ENCODE measurements at regions not wholly inside any gene's neighbourhood (a gene's known extent, or its start where the extent isn't known, plus 50 kb on each side); places are given as distances from the start of the nearest gene placed in this dataset.

DNA sequence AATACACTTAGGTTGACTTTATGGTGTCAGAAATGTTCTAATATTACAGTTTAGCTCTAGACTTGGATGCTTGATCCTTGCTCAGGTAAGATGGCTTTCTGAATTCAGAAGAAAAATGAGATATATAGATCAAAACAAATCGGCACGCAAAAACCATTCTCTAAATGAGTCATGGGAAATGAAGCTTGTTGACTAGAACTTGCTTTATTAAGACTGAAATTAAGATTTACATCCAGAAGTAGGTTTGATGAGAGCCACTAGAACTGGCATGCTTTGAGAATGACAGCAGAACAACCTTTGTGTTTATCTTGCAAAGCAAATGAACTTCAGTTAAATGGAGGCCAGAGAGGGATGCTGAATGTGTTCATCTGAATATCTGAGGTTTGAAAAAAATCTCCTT, 304.9 kb upstream of the KLF3 start:
- Histone ChIP-seq H3K27me3 (no peaks in the 10 kb centered on the region), H3K4me1 (no peaks in the 10 kb centered on the region), H3K9ac (no peak overlapping the region), H3K36me3 (no peaks in the 10 kb centered on the region), H3K27ac (no peak overlapping the region), H3K9me3 (replicated peaks in 1 of 11) (peaks cover 0 to 10% (median 8%) of the 10 kb centered on the region in 11 experiments; a peak in 13 of 22 replicates), H4K20me1 (no peaks in the 10 kb centered on the region), H3K4me2 (no peak overlapping the region), H3K4me3 (no peak overlapping the region)
- no peak for TF ChIP-seq Cebpa-rat (IDR thresholded peaks at IDR 0.05)

DNA sequence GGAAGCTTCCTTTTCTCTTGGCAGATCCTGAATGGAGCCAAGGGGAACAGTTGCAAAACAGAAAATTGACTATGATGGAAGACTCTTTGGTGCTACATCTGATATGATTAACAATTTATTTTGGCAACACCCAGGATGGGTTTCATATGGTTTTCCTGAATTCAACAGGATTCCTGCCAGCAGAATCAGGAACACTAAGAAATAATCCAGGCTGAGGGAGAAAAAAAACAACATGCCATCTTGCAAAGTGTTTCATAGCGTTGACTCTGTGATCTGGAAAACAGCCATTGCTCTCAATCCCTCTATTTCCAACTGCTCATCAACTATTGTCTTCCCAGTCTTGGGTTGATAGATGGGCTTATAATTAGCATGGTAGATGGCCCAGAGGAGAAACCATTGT, 303.8 kb upstream of the KLF3 start:
- Histone ChIP-seq H3K4me3 (no peak overlapping the region), H3K27me3 (no peaks in the 10 kb centered on the region), H3K36me3 (no peaks in the 10 kb centered on the region), H3K4me2 (no peak overlapping the region), H3K4me1 (no peaks in the 10 kb centered on the region), H4K20me1 (no peaks in the 10 kb centered on the region), H3K27ac (no peak overlapping the region), H3K9ac (no peak overlapping the region), H3K9me3 (replicated peaks in 1 of 11) (0 out of 22 replicates have a peak, but pooled peaks cover 0 to under 1% (median 0%) of the 10 kb centered on the region in 11 experiments)
- no peak for TF ChIP-seq Cebpa-rat (IDR thresholded peaks at IDR 0.05)

DNA sequence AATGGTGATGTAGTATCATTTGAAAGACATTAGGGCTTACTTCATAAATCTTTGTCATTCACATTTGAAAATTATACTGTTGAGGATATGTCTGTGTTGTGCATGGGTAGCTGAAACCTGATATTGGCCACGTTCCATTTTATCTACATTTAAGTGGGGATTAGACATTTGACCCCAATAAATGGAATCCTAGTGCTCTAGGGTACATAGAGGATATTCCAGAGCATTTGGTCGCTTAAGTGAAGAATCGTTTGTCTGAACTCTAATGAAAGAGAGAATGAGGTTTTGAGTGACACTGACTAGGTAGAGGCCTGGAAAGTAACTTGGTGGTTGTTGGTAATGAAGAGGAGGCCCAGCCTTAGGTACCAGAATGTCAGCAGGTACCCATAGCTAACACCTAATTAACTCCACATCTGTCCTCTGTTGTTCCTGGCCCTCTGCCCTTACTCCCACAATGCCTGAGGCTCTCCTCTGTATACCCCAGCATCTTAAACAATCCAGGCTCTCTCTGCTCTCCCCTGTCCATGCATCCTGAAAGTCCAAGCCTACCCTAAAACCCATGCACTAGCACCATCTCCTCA, 299.5 kb upstream of the KLF3 start:
- Histone ChIP-seq H3K4me1 (peaks cover 0 to 27% (median 0%) of the 10 kb centered on the region in 10 experiments; a peak in 6 of 20 replicates), H3K9me3 (replicated peaks in 1 of 11) (no peaks in the 10 kb centered on the region), H3K4me3 (no peak overlapping the region), H3K27me3 (no peaks in the 10 kb centered on the region), H4K20me1 (no peaks in the 10 kb centered on the region), H3K27ac (no peak overlapping the region), H3K9ac (no peak overlapping the region), H3K4me2 (no peak overlapping the region), H3K36me3 (no peaks in the 10 kb centered on the region)
- no peak for TF ChIP-seq Cebpa-rat (IDR thresholded peaks at IDR 0.05)

DNA sequence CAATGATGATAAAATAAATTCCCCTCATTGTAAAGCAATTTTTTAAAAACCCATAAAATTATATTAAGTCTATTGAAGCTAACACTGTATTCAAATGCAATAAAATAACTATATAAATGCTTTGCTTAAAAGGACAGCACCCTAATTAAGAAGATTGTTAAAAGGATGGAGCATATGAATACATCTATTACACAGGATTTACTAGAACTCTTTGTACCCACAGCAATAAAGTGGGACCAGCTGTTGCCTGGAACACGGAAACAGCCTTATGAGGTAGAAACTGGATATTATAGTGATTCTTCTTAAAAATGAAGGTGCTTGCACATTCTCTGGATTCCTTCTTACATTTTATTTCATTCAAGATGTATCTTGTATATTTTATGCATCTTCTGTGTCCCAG, 298.7 kb upstream of the KLF3 start:
- Histone ChIP-seq H3K4me3 (no peak overlapping the region), H4K20me1 (no peaks in the 10 kb centered on the region), H3K9me3 (replicated peaks in 1 of 11) (no peaks in the 10 kb centered on the region), H3K36me3 (no peaks in the 10 kb centered on the region), H3K27me3 (no peaks in the 10 kb centered on the region), H3K27ac (no peak overlapping the region), H3K4me2 (no peak overlapping the region), H3K9ac (no peak overlapping the region), H3K4me1 (peaks cover 0 to 27% (median 0%) of the 10 kb centered on the region in 10 experiments; a peak in 6 of 20 replicates)
- no peak for TF ChIP-seq Cebpa-rat (IDR thresholded peaks at IDR 0.05)

DNA sequence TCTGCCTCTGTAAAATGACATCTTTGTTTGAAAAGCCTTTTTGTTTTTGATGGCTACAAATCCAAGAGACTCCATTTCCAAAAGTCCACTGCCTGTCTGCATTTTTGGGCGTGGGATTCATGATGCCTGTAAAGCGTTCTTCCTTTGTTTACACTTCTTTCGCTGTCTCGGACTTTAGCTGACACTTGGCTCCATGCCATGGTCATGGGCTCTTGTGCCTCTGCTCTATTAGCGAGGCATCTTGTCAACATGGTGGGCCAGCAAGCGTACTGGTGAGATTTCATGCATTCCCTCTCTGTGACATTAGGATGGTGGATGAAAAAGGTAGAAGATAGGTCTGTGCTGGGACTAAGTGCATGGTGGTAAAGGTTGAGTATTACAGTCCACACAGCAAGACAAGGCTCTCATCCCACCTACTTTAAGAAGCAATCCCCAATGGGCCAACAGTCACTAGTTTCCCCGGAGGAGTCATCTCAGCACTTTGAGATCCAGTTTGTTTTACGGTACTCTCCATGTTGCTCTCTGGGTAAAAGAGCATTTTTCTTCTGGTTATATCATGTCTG, 298.2 kb upstream of the KLF3 start:
- no peak overlapping the region for H3K9ac ChIP-seq
- peaks cover 0 to 30% (median 0%) of the 10 kb centered on the region in 10 experiments; a peak in 6 of 20 replicates for H3K4me1 ChIP-seq
- H4K20me1 ChIP-seq, result no peaks in the 10 kb centered on the region
- H3K27me3 ChIP-seq, result no peaks in the 10 kb centered on the region
- H3K27ac ChIP-seq, result no peak overlapping the region
- no peak overlapping the region for H3K4me3 ChIP-seq
- H3K4me2 ChIP-seq, result 0 out of 22 replicates have a peak overlapping the region, but pooled peaks of 1 of the 11 experiments have one; percentile 37
- H3K36me3 ChIP-seq, result no peaks in the 10 kb centered on the region
- H3K9me3 ChIP-seq (replicated peaks in 1 of 11), result no peaks in the 10 kb centered on the region
- TF ChIP-seq Cebpa-rat (IDR thresholded peaks at IDR 0.05), result no peak

DNA sequence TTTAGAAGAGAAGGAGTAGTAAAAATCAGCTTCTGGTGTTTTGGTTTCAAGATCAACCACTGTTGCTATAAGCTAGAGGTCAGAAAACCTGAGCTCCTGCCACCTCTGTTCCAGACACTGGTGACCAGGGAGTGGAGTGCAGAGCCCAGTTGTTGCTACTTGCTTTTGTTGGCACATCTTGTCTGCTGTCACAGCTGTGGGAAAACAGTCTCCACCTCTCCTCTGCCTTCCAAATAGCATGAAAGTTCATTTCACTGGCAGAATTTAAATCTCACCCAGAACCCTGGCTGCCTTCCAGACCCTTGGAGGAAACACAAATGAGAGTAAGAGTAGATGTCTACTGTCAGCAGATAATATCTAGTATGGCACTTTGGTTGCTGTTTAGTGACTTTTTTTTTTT, 297.5 kb upstream of the KLF3 start:
- H3K27me3 ChIP-seq, result no peaks in the 10 kb centered on the region
- H3K9ac ChIP-seq, result no peak overlapping the region
- no peak for TF ChIP-seq Cebpa-rat (IDR thresholded peaks at IDR 0.05)
- H3K4me1 ChIP-seq, result peaks cover 0 to 37% (median 0%) of the 10 kb centered on the region in 10 experiments; a peak in 6 of 20 replicates
- no peak overlapping the region for H3K4me3 ChIP-seq
- no peaks in the 10 kb centered on the region for H3K36me3 ChIP-seq
- no peaks in the 10 kb centered on the region for H3K9me3 ChIP-seq (replicated peaks in 1 of 11)
- H3K4me2 ChIP-seq, result peak overlapping the region in 2 of 11 experiments; percentile 35 to 37; a peak in 4 of 22 replicates
- no peak overlapping the region for H3K27ac ChIP-seq
- H4K20me1 ChIP-seq, result no peaks in the 10 kb centered on the region

DNA sequence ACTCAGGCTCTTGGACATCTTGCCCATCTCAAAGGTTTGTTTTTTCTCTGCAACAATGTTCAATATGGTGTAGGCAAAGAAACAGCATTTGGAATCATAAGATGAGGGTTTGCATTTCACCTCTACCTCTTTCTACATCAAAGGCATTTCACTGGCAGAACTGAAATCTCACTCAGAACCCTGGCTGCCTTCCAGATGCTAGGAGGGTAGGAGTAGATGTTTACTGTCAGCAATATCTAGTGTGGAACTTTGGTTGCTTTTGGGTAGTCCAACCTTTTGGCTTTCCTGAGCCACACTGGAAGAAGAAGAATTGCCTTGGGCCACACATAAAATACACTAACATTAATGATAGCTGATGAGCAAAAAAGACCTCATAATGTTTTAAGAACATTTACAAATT, 297.0 kb upstream of the KLF3 start:
- no peaks in the 10 kb centered on the region for H3K36me3 ChIP-seq
- H3K27ac ChIP-seq, result no peak overlapping the region
- H3K4me1 ChIP-seq, result peaks cover 0 to 42% (median 0%) of the 10 kb centered on the region in 10 experiments; a peak in 6 of 20 replicates
- no peak overlapping the region for H3K9ac ChIP-seq
- H3K9me3 ChIP-seq (replicated peaks in 1 of 11), result peaks cover 0 to 1% (median 0%) of the 10 kb centered on the region in 11 experiments; a peak in 1 of 22 replicates
- peak overlapping the region in 2 of 11 experiments; percentile 35 to 37; a peak in 4 of 22 replicates for H3K4me2 ChIP-seq
- H3K27me3 ChIP-seq, result no peaks in the 10 kb centered on the region
- H4K20me1 ChIP-seq, result no peaks in the 10 kb centered on the region
- no peak for TF ChIP-seq Cebpa-rat (IDR thresholded peaks at IDR 0.05)
- no peak overlapping the region for H3K4me3 ChIP-seq

DNA sequence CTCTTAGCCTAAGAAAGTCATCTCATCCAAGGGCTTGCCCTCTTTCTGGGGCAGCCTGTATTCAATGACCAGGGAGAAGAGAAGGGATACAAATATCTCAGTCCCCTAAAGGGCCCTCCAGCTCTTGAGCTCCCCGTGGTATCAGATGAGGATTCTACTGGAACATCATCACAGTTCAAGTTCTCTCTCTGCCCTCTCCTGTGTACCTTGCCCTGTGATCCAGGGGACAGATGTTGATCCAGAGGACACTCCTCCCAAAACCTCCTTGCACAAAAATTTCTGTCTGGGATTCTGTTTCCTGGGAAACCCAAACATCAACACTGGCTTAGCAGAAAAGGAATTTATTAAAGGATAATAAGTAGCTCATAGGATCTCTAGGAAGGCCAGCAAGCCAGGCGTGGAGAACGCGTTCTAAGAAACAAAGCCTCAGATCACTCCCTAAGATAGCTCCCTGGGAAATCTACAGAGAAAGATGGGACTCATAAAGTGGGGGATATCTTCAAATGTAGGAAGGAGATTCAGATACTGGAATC, 296.3 kb upstream of the KLF3 start:
- H3K27me3 ChIP-seq, result no peaks in the 10 kb centered on the region
- peaks cover 0 to 49% (median under 1%) of the 10 kb centered on the region in 10 experiments; a peak in 11 of 20 replicates for H3K4me1 ChIP-seq
- peaks cover 0 to 6% (median 0%) of the 10 kb centered on the region in 11 experiments; a peak in 2 of 22 replicates for H3K9me3 ChIP-seq (replicated peaks in 1 of 11)
- 0 out of 22 replicates have a peak overlapping the region, but pooled peaks of 2 of the 11 experiments have one; percentile 37 to 58 for H3K4me2 ChIP-seq
- H3K4me3 ChIP-seq, result no peak overlapping the region
- H4K20me1 ChIP-seq, result no peaks in the 10 kb centered on the region
- H3K36me3 ChIP-seq, result no peaks in the 10 kb centered on the region
- no peak overlapping the region for H3K27ac ChIP-seq
- no peak for TF ChIP-seq Cebpa-rat (IDR thresholded peaks at IDR 0.05)
- H3K9ac ChIP-seq, result no peak overlapping the region

DNA sequence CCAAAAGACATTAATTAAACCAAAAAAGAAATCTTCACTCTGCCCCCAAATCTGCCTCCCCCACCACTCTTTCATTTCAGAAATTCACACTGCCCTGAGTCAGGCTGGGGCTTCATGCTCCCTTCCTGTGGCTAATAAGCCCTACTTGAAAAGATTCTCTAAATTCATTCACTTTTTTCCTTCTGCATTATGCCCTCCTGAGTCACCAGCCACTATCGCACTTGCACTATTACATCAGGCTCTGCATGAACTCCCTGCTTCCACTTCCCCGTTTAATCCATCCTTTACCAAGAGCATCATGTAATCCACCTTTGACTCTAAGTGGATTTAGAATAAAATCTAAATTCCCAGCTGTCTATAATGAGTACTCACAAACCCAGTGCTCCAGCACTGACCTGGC, 295.4 kb upstream of the KLF3 start:
- no peak overlapping the region for H3K9ac ChIP-seq
- H3K9me3 ChIP-seq (replicated peaks in 1 of 11), result peaks cover 0 to 6% (median 0%) of the 10 kb centered on the region in 11 experiments; a peak in 2 of 22 replicates
- TF ChIP-seq Cebpa-rat (IDR thresholded peaks at IDR 0.05), result no peak
- H3K4me2 ChIP-seq, result peak overlapping the region in 3 of 11 experiments; percentile 22 to 58 (median 42); a peak in 4 of 22 replicates
- no peaks in the 10 kb centered on the region for H3K36me3 ChIP-seq
- no peaks in the 10 kb centered on the region for H3K27me3 ChIP-seq
- no peak overlapping the region for H3K4me3 ChIP-seq
- H3K4me1 ChIP-seq, result peaks cover 0 to 56% (median 2%) of the 10 kb centered on the region in 10 experiments; a peak in 11 of 20 replicates
- H4K20me1 ChIP-seq, result no peaks in the 10 kb centered on the region
- no peak overlapping the region; a peak in 1 of 22 replicates for H3K27ac ChIP-seq
